GM23338 (cell line): ENCODE measurements at regions not wholly inside any gene's neighbourhood (a gene's known extent, or its start where the extent isn't known, plus 50 kb on each side); places are given as distances from the start of the nearest gene placed in this dataset.

Experiments
- ATAC-seq: fragments of 200-7000 bp; cut with Tn5 transposase; 3 replicates; pipeline ENCODE4 v1.9.1; 2020
- DNase-seq: peaks from one replicate; pipeline ENCODE4 v3.0.0-alpha.2; 2015; ENCODE audit warnings: low spot score
- H2AFZ ChIP-seq: fragments of 200-600 bp; sonication (generic); 2 replicates; pipeline ENCODE4 v1.8.0; 2016; ENCODE audit warnings: antibody characterized with exemption, mild to moderate bottlenecking, moderate library complexity
- H3F3A ChIP-seq: fragments of 200-600 bp; sonication (generic); replicated peaks from 2 replicates; pipeline ENCODE4 v1.8.0; 2017; ENCODE audit warnings: antibody characterized with exemption, mixed run types, low read depth
- H3K27ac ChIP-seq: fragments of 200-600 bp; sonication (generic); 2 replicates; pipeline ENCODE4 v1.6.1; 2016; ENCODE audit warnings: low read depth
- H3K27me3 ChIP-seq: fragments of 200-600 bp; sonication (generic); 2 replicates; pipeline ENCODE4 v1.8.0; 2016; ENCODE audit warnings: mild to moderate bottlenecking, mixed run types, moderate library complexity; ENCODE audit not compliant: insufficient read depth
- H3K36me3 ChIP-seq: fragments of 200-600 bp; sonication (generic); 2 replicates; pipeline ENCODE4 v1.8.0; 2016; ENCODE audit warnings: mild to moderate bottlenecking; ENCODE audit not compliant: insufficient read depth
- H3K4me1 ChIP-seq: fragments of 200-600 bp; sonication (generic); 2 replicates; pipeline ENCODE4 v1.8.0; 2016; ENCODE audit warnings: mild to moderate bottlenecking, moderate library complexity; ENCODE audit not compliant: insufficient read depth
- H3K4me2 ChIP-seq: fragments of 200-600 bp; sonication (generic); 2 replicates; pipeline ENCODE4 v1.7.1; 2017; ENCODE audit warnings: mixed run types
- H3K4me3 ChIP-seq: fragments of 200-600 bp; sonication (generic); 2 replicates; pipeline ENCODE4 v1.6.1; 2016; ENCODE audit warnings: mixed run types
- H3K79me2 ChIP-seq: fragments of 200-600 bp; sonication (generic); replicated peaks from 2 replicates; pipeline ENCODE4 v1.8.0; 2017; ENCODE audit warnings: mild to moderate bottlenecking; ENCODE audit not compliant: insufficient read depth
- H3K9me2 ChIP-seq: fragments of 200-600 bp; sonication (generic); 2 replicates; pipeline ENCODE4 v1.8.0; 2017; ENCODE audit not compliant: insufficient read depth
- H4K20me1 ChIP-seq: fragments of 200-600 bp; sonication (generic); replicated peaks from 2 replicates; pipeline ENCODE4 v1.8.0; 2017; ENCODE audit warnings: mild to moderate bottlenecking; ENCODE audit not compliant: insufficient read depth
- H3K27ac Mint-ChIP-seq: 2 replicates; pipeline ENCODE4 v1.8.0; 2020; ENCODE audit warnings: inconsistent platforms, mild to moderate bottlenecking, moderate library complexity, mixed read lengths
- H3K27me3 Mint-ChIP-seq: 3 replicates; pipeline ENCODE4 v1.8.0; 2022; ENCODE audit warnings: low read depth, mild to moderate bottlenecking, moderate library complexity, mixed read lengths, inconsistent platforms; ENCODE audit not compliant: insufficient read depth, poor library complexity
- H3K36me3 Mint-ChIP-seq: 3 replicates; pipeline ENCODE4 v1.8.0; 2021; ENCODE audit warnings: low read depth, mild to moderate bottlenecking, inconsistent platforms, moderate library complexity, mixed read lengths
- H3K4me1 Mint-ChIP-seq: 3 replicates; pipeline ENCODE4 v1.8.0; 2020; ENCODE audit warnings: mild to moderate bottlenecking, inconsistent platforms, mixed read lengths
- H3K4me3 Mint-ChIP-seq: 3 replicates; pipeline ENCODE4 v1.8.0; 2021; ENCODE audit warnings: moderate library complexity, mild to moderate bottlenecking, inconsistent platforms, mixed read lengths
- H3K9me3 Mint-ChIP-seq: 3 replicates; pipeline ENCODE4 v1.8.0; 2020; ENCODE audit warnings: moderate library complexity, mild to moderate bottlenecking, inconsistent platforms, mixed read lengths
- EZH2 ChIP-seq: fragments of 200-600 bp; sonication (generic); IDR thresholded peaks from one replicate; pipeline ENCODE4 v1.8.0; 2017; ENCODE audit warnings: antibody characterized with exemption, mild to moderate bottlenecking, low read depth; ENCODE audit not compliant: unreplicated experiment
- STAT1 ChIP-seq: IDR thresholded peaks from one replicate; pipeline ENCODE4 v1.6.1; 2016; ENCODE audit warnings: antibody characterized with exemption; ENCODE audit not compliant: unreplicated experiment
- TF ChIP-seq, protein P1 (sequence below): IDR thresholded peaks from one replicate; pipeline ENCODE4 v1.6.1; 2018; ENCODE audit warnings: antibody characterized with exemption; ENCODE audit not compliant: unreplicated experiment
- TF ChIP-seq, protein P2 (sequence below): fragments of 250-450 bp; sonication (Bioruptor Pico); IDR thresholded peaks from 2 replicates; pipeline ENCODE4 v1.5.0; 2020; ENCODE audit warnings: mild to moderate bottlenecking, moderate library complexity
- TF ChIP-seq, protein P3 (sequence below), 2 experiments: fragments of 200-600 bp in 1 of 2; sonication (generic) in 1 of 2; conservative IDR thresholded peaks; 2 replicates each; pipeline versions ENCODE4 v1.5.1 to v1.6.1; 2016 to 2017; ENCODE audit warnings: antibody characterized with exemption in 2 of 2, low read depth in 2 of 2, mild to moderate bottlenecking in 2 of 2, moderate library complexity in 1 of 2

DNA sequence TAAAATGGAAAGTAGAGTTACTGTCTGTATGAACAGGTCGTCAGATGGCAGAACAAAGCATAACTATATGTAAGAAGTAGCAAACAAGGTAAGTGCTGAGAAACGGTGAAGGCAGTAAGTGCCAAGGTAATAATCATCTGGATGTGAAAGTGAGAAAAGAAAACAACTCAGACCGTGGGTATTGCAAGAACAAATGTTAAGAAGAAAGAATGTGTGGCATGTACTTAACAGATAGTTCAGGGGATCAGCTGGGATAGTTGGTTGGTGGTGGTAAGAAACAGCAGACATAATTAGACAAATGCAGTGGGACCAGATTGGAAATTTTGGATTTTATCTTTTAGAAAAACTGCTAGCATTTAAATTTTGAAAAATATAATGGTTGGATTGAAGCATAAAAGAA, 375.8 kb upstream of the NXPH2 start:
- no peaks in the 10 kb centered on the region for H3K27me3 ChIP-seq
- no peak overlapping the region for H2AFZ ChIP-seq
- H3K36me3 ChIP-seq, result no peaks in the 10 kb centered on the region
- H3F3A ChIP-seq, result no peaks in the 10 kb centered on the region
- Mint-ChIP-seq H3K27me3 (peaks cover 3% of the 10 kb centered on the region), H3K4me3 (no peak overlapping the region), H3K4me1 (peaks cover 19% of the 10 kb centered on the region), H3K36me3 (no peaks in the 10 kb centered on the region), H3K9me3 (no peaks in the 10 kb centered on the region), H3K27ac (no peak overlapping the region)
- H3K27ac ChIP-seq, result no peak overlapping the region
- H3K79me2 ChIP-seq, result no peaks in the 10 kb centered on the region
- TF ChIP-seq, protein P1, sequence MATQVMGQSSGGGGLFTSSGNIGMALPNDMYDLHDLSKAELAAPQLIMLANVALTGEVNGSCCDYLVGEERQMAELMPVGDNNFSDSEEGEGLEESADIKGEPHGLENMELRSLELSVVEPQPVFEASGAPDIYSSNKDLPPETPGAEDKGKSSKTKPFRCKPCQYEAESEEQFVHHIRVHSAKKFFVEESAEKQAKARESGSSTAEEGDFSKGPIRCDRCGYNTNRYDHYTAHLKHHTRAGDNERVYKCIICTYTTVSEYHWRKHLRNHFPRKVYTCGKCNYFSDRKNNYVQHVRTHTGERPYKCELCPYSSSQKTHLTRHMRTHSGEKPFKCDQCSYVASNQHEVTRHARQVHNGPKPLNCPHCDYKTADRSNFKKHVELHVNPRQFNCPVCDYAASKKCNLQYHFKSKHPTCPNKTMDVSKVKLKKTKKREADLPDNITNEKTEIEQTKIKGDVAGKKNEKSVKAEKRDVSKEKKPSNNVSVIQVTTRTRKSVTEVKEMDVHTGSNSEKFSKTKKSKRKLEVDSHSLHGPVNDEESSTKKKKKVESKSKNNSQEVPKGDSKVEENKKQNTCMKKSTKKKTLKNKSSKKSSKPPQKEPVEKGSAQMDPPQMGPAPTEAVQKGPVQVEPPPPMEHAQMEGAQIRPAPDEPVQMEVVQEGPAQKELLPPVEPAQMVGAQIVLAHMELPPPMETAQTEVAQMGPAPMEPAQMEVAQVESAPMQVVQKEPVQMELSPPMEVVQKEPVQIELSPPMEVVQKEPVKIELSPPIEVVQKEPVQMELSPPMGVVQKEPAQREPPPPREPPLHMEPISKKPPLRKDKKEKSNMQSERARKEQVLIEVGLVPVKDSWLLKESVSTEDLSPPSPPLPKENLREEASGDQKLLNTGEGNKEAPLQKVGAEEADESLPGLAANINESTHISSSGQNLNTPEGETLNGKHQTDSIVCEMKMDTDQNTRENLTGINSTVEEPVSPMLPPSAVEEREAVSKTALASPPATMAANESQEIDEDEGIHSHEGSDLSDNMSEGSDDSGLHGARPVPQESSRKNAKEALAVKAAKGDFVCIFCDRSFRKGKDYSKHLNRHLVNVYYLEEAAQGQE, result no peak
- TF ChIP-seq, protein P2, sequence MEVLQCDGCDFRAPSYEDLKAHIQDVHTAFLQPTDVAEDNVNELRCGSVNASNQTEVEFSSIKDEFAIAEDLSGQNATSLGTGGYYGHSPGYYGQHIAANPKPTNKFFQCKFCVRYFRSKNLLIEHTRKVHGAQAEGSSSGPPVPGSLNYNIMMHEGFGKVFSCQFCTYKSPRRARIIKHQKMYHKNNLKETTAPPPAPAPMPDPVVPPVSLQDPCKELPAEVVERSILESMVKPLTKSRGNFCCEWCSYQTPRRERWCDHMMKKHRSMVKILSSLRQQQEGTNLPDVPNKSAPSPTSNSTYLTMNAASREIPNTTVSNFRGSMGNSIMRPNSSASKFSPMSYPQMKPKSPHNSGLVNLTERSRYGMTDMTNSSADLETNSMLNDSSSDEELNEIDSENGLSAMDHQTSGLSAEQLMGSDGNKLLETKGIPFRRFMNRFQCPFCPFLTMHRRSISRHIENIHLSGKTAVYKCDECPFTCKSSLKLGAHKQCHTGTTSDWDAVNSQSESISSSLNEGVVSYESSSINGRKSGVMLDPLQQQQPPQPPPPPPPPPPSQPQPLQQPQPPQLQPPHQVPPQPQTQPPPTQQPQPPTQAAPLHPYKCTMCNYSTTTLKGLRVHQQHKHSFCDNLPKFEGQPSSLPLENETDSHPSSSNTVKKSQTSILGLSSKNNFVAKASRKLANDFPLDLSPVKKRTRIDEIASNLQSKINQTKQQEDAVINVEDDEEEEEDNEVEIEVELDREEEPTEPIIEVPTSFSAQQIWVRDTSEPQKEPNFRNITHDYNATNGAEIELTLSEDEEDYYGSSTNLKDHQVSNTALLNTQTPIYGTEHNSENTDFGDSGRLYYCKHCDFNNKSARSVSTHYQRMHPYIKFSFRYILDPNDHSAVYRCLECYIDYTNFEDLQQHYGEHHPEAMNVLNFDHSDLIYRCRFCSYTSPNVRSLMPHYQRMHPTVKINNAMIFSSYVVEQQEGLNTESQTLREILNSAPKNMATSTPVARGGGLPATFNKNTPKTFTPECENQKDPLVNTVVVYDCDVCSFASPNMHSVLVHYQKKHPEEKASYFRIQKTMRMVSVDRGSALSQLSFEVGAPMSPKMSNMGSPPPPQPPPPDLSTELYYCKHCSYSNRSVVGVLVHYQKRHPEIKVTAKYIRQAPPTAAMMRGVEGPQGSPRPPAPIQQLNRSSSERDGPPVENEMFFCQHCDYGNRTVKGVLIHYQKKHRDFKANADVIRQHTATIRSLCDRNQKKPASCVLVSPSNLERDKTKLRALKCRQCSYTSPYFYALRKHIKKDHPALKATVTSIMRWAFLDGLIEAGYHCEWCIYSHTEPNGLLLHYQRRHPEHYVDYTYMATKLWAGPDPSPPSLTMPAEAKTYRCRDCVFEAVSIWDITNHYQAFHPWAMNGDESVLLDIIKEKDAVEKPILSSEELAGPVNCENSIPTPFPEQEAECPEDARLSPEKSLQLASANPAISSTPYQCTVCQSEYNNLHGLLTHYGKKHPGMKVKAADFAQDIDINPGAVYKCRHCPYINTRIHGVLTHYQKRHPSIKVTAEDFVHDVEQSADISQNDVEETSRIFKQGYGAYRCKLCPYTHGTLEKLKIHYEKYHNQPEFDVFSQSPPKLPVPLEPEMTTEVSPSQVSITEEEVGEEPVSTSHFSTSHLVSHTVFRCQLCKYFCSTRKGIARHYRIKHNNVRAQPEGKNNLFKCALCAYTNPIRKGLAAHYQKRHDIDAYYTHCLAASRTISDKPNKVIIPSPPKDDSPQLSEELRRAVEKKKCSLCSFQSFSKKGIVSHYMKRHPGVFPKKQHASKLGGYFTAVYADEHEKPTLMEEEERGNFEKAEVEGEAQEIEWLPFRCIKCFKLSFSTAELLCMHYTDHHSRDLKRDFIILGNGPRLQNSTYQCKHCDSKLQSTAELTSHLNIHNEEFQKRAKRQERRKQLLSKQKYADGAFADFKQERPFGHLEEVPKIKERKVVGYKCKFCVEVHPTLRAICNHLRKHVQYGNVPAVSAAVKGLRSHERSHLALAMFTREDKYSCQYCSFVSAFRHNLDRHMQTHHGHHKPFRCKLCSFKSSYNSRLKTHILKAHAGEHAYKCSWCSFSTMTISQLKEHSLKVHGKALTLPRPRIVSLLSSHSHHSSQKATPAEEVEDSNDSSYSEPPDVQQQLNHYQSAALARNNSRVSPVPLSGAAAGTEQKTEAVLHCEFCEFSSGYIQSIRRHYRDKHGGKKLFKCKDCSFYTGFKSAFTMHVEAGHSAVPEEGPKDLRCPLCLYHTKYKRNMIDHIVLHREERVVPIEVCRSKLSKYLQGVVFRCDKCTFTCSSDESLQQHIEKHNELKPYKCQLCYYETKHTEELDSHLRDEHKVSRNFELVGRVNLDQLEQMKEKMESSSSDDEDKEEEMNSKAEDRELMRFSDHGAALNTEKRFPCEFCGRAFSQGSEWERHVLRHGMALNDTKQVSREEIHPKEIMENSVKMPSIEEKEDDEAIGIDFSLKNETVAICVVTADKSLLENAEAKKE (CRISPR knock-in tag), result no peak
- TF ChIP-seq EZH2 (no peak), STAT1 (no peak)
- TF ChIP-seq, protein P3, sequence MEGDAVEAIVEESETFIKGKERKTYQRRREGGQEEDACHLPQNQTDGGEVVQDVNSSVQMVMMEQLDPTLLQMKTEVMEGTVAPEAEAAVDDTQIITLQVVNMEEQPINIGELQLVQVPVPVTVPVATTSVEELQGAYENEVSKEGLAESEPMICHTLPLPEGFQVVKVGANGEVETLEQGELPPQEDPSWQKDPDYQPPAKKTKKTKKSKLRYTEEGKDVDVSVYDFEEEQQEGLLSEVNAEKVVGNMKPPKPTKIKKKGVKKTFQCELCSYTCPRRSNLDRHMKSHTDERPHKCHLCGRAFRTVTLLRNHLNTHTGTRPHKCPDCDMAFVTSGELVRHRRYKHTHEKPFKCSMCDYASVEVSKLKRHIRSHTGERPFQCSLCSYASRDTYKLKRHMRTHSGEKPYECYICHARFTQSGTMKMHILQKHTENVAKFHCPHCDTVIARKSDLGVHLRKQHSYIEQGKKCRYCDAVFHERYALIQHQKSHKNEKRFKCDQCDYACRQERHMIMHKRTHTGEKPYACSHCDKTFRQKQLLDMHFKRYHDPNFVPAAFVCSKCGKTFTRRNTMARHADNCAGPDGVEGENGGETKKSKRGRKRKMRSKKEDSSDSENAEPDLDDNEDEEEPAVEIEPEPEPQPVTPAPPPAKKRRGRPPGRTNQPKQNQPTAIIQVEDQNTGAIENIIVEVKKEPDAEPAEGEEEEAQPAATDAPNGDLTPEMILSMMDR (conservative IDR thresholded peaks at IDR 0.05; ENCODE audit: low read depth in 2 of 2), result no peak
- H3K4me2 ChIP-seq, result 0 out of 2 replicates have a peak overlapping the region, but pooled peaks have one; percentile 21
- peaks cover 18% of the 10 kb centered on the region; the same call in 1 of the 2 replicates for H3K4me1 ChIP-seq
- no peaks in the 10 kb centered on the region for H3K9me2 ChIP-seq
- no peaks in the 10 kb centered on the region for H4K20me1 ChIP-seq
- H3K4me3 ChIP-seq, result no peak overlapping the region
- peak; percentile 54 for ATAC-seq
- peak; percentile 36 for DNase-seq
